K562 (cell line): ENCODE measurements at regions not wholly inside any gene's neighbourhood (a gene's known extent, or its start where the extent isn't known, plus 50 kb on each side); places are given as distances from the start of the nearest gene placed in this dataset.

Experiments
- ATAC-seq: fragments of 200-7000 bp; cut with Tn5 transposase; 3 replicates; pipeline ENCODE4 v1.9.1; 2020; ENCODE audit warnings: moderate library complexity
- BruUV-seq: library from RNA; stranded (reverse); fragments of 400-500 nt; replicated peaks from 2 replicates; lab custom pipeline; 2021; lab: Mats Ljungman, UMichigan
- CTCF ChIA-PET: fragments of 300-600 bp; formaldehyde crosslinking; extraction: SDS; loops from one replicate; lab custom pipeline; 2021; ENCODE audit warnings: low intra/inter-chr PET ratio; lab: Yijun Ruan, JAX
- POLR2A ChIA-PET: fragments of 300-600, 350-650 bp; sonication (Branson Sonifier 250); formaldehyde crosslinking; extraction: SDS; loops from one replicate; lab custom pipeline; 2021; ENCODE audit warnings: antibody characterized with exemption, inconsistent platforms; lab: Yijun Ruan, JAX
- DNase-seq, 4 experiments: peaks; one replicate each; pipeline versions ENCODE4 v3.0.0 to v3.0.0-alpha.2; 2011 to 2018; ENCODE audit warnings: low spot score in 3 of 4, mixed read lengths in 3 of 4; ENCODE audit errors: extremely low read depth in 1 of 4
- FAIRE-seq: peaks from 2 replicates; lab custom pipeline; 2011; peaks lifted over from hg19 to GRCh38; lab: Jason Lieb, UNC
- H2AFZ ChIP-seq: 2 replicates; pipeline ENCODE4 v1.6.0; 2011; ENCODE audit warnings: low read depth, low read length, control low read depth, inconsistent platforms
- H3K27ac ChIP-seq: fragments of 200-600 bp; 3 replicates; pipeline ENCODE4 v1.8.0; 2011; ENCODE audit warnings: low read depth, mild to moderate bottlenecking, control low read depth, inconsistent platforms, low read length, moderate library complexity, mixed read lengths; ENCODE audit errors: extremely low read depth
- H3K27me3 ChIP-seq, 2 experiments: fragments of 300-600 bp in 1 of 2; 2 replicates in 1 of 2; 3 replicates in 1 of 2; pipeline versions ENCODE4 v1.6.0 to v1.8.0; 2011; ENCODE audit warnings: inconsistent platforms in 2 of 2, low read length in 2 of 2, mild to moderate bottlenecking in 1 of 2, mixed read lengths in 1 of 2, moderate library complexity in 1 of 2; ENCODE audit not compliant: control insufficient read depth in 2 of 2, insufficient read depth in 2 of 2
- H3K36me3 ChIP-seq: fragments of 300-600 bp; 3 replicates; pipeline ENCODE4 v1.8.0; 2011; ENCODE audit warnings: mild to moderate bottlenecking, low read length, inconsistent platforms; ENCODE audit not compliant: control insufficient read depth, insufficient read depth
- H3K4me1 ChIP-seq, 2 experiments: fragments of 200-600 bp in 1 of 2; replicated peaks in 1 of 2; 2 replicates in 1 of 2; 3 replicates in 1 of 2; pipeline versions ENCODE4 v1.5.1 to v1.8.0; 2011; ENCODE audit warnings: inconsistent platforms in 2 of 2, low read length in 2 of 2, mild to moderate bottlenecking in 1 of 2, mixed read lengths in 1 of 2, moderate library complexity in 1 of 2; ENCODE audit not compliant: control insufficient read depth in 2 of 2, insufficient read depth in 2 of 2
- H3K4me2 ChIP-seq: 2 replicates; pipeline ENCODE4 v1.6.1; 2011; ENCODE audit warnings: low read length, control low read depth, inconsistent platforms, mixed read lengths; ENCODE audit not compliant: insufficient read depth
- H3K4me3 ChIP-seq: fragments of 200-600 bp; sonication (generic), shearing (Covaris generic); 2 replicates; pipeline ENCODE4 v1.5.1; 2016; ENCODE audit warnings: control low read depth, inconsistent platforms
- H3K79me2 ChIP-seq: fragments of 200-600 bp; 3 replicates; pipeline ENCODE4 v1.8.0; 2011; ENCODE audit warnings: low read length, inconsistent platforms; ENCODE audit not compliant: control insufficient read depth, insufficient read depth
- H3K9ac ChIP-seq, 2 experiments: 2 replicates each; pipeline versions ENCODE4 v1.6.0 to v1.6.1; 2011; ENCODE audit warnings: low read depth in 2 of 2, low read length in 2 of 2, control low read depth in 1 of 2, inconsistent platforms in 1 of 2, mild to moderate bottlenecking in 1 of 2, mixed read lengths in 1 of 2; ENCODE audit not compliant: insufficient read depth in 1 of 2
- H3K9me1 ChIP-seq: one replicate; pipeline ENCODE4 v1.6.0; 2011; ENCODE audit warnings: inconsistent platforms, mild to moderate bottlenecking, low read length, moderate library complexity; ENCODE audit not compliant: control insufficient read depth, insufficient read depth
- H3K9me3 ChIP-seq: replicated peaks from 2 replicates; pipeline ENCODE4 v1.5.1; 2011; ENCODE audit warnings: low read depth, low read length, inconsistent platforms; ENCODE audit not compliant: control insufficient read depth, insufficient read depth
- H4K20me1 ChIP-seq: replicated peaks from 2 replicates; pipeline ENCODE4 v1.6.1; 2011; ENCODE audit warnings: low read length, inconsistent platforms, mixed read lengths; ENCODE audit not compliant: control insufficient read depth, insufficient read depth
- ADNP ChIP-seq: fragments of 200-800 bp; sonication (Bioruptor generic); IDR thresholded peaks from 2 replicates; pipeline ENCODE4 v1.6.1; 2016; ENCODE audit warnings: missing genetic modification characterization, missing compliant biosample characterization
- ARHGAP35 ChIP-seq: fragments of 450-650 bp; IDR thresholded peaks from 2 replicates; pipeline ENCODE4 v1.6.1; 2018; ENCODE audit not compliant: partially characterized antibody
- ATF1 ChIP-seq, 2 experiments: fragments of 450-650 bp in 1 of 2; IDR thresholded peaks; 2 replicates each; pipeline ENCODE4 v1.6.1; 2016; ENCODE audit warnings: missing compliant biosample characterization in 1 of 2, missing genetic modification characterization in 1 of 2
- COPS2 ChIP-seq: fragments of 450-650 bp; conservative IDR thresholded peaks from 2 replicates; pipeline ENCODE4 v1.6.1; 2016; ENCODE audit warnings: mild to moderate bottlenecking, moderate library complexity
- E2F3 ChIP-seq: fragments of 250-450 bp; sonication (Bioruptor Pico); IDR thresholded peaks from 2 replicates; pipeline ENCODE4 v1.4.0; 2020; ENCODE audit warnings: mild to moderate bottlenecking
- FOXK1 ChIP-seq: sonication (generic); formaldehyde crosslinking; IDR thresholded peaks from 2 replicates; pipeline ENCODE4 v1.8.0; 2022; ENCODE audit warnings: missing genetic modification reagents, mild to moderate bottlenecking, borderline replicate concordance
- GATA2 ChIP-seq: sonication (generic); formaldehyde crosslinking; IDR thresholded peaks from 2 replicates; pipeline ENCODE4 v1.4.0; 2020; ENCODE audit warnings: mild to moderate bottlenecking, missing genetic modification reagents
- GTF2E2 ChIP-seq: fragments of 200-800 bp; sonication (Bioruptor generic); IDR thresholded peaks from 2 replicates; pipeline ENCODE4 v1.6.1; 2016; ENCODE audit warnings: missing genetic modification characterization, missing compliant biosample characterization
- HDGF ChIP-seq: fragments of 450-650 bp; IDR thresholded peaks from 2 replicates; pipeline ENCODE4 v1.6.1; 2016
- MEF2A ChIP-seq: IDR thresholded peaks from 2 replicates; pipeline ENCODE4 v1.6.1; 2011; ENCODE audit warnings: low read depth, mild to moderate bottlenecking, low read length, moderate library complexity; ENCODE audit not compliant: control insufficient read depth
- PHF20 ChIP-seq: fragments of 450-650 bp; IDR thresholded peaks from 2 replicates; pipeline ENCODE4 v1.6.1; 2018; ENCODE audit not compliant: partially characterized antibody
- PRPF4 ChIP-seq: fragments of 200-400 bp; formaldehyde crosslinking; IDR thresholded peaks from one replicate; pipeline ENCODE4 v1.6.1; 2017; ENCODE audit warnings: low read length, low read depth, mild to moderate bottlenecking; ENCODE audit not compliant: insufficient read depth, poor library complexity, severe bottlenecking
- RFX1 ChIP-seq: fragments of 450-650 bp; IDR thresholded peaks from 2 replicates; pipeline ENCODE4 v1.6.1; 2016; ENCODE audit warnings: mild to moderate bottlenecking, moderate library complexity
- RUNX1 ChIP-seq: sonication (generic); IDR thresholded peaks from 2 replicates; pipeline ENCODE4 v1.6.1; 2016; ENCODE audit warnings: antibody characterized with exemption, low read depth
- TAF1 ChIP-seq: IDR thresholded peaks from 2 replicates; pipeline ENCODE4 v1.6.1; 2011; ENCODE audit warnings: mild to moderate bottlenecking, low read length, moderate library complexity; ENCODE audit not compliant: insufficient read depth, control insufficient read depth, severe bottlenecking; ENCODE audit errors: extremely low read depth
- ZNF584 ChIP-seq: fragments of 200-800 bp; sonication (Bioruptor generic); IDR thresholded peaks from 2 replicates; pipeline ENCODE4 v1.6.1; 2016; ENCODE audit warnings: low read depth, mild to moderate bottlenecking, missing genetic modification characterization, missing compliant biosample characterization
- WGBS: fragments of 100-300 bp; shearing (Covaris generic); methylation state at CpG from one replicate; pipeline ENCODE4 v1.1.6; 2016; ENCODE audit warnings: low coverage, mixed read lengths; ENCODE audit not compliant: insufficient coverage; ENCODE audit errors: missing lambda C conversion rate; 5-methylcytosine and 5-hydroxymethylcytosine counted together
- in situ Hi-C: fragments of 300-500 bp; cut with MboI; formaldehyde crosslinking; loops from 4 replicates; pipeline ENCODE4 v1.15.0; 2018; ENCODE audit warnings: inconsistent platforms, mixed read lengths
- intact Hi-C: fragments of 100-400 bp; cut with micrococcal nuclease; formaldehyde crosslinking; loops from 2 replicates; pipeline ENCODE4 v1.14.2; 2022
- TF ChIP-seq, protein P1 (sequence below): sonication (generic); formaldehyde crosslinking; IDR thresholded peaks from 2 replicates; pipeline ENCODE4 v1.8.0; 2022; ENCODE audit warnings: mild to moderate bottlenecking, missing genetic modification reagents

DNA sequence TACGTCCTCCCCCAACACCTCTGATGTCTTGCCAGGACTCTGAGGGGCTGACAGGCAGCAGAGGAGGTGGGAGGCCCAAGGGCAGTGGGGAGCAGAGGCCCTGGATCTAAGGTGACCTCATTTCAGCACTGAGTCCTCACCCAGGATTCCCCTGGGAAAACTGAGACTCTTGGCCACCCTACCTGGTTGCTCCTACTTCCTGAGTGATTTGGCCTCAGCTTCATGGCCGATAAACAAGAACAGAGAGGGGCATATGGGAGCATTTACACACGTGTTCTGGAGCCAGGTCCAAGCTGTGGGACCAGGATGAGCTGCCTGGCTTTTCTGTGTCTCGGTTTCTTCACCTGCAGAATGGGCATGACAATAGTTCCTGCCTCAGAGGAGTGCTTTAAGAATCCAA is 133.8 kb downstream of the ANKRD60 start:
- in situ Hi-C loops: no loop called here
- ATAC-seq (no peak), DNase-seq (no peak), FAIRE-seq (no peak)
- H3K9me1 ChIP-seq: no peaks in the 10 kb centered on the region
- no TSS peak for BruUV-seq
- no peaks in the 10 kb centered on the region for H3K4me1 ChIP-seq
- TF ChIP-seq PHF20 (no peak), PRPF4 (no peak), E2F3 (CRISPR knock-in tag) (no peak), GATA2 (CRISPR knock-in tag) (no peak), ATF1 (CRISPR knock-in tag; IDR thresholded peaks at IDR 0.05) (no peak), ATF1 (tag; IDR thresholded peaks at IDR 0.05) (no peak), GTF2E2 (tag) (no peak), MEF2A (no peak), ZNF584 (CRISPR knock-in tag) (no peak), TAF1 (no peak), ARHGAP35 (no peak), FOXK1 (CRISPR knock-in tag) (no peak), RUNX1 (no peak), HDGF (no peak), ADNP (tag) (no peak), COPS2 (no peak), RFX1 (no peak)
- TF ChIP-seq, protein P1, sequence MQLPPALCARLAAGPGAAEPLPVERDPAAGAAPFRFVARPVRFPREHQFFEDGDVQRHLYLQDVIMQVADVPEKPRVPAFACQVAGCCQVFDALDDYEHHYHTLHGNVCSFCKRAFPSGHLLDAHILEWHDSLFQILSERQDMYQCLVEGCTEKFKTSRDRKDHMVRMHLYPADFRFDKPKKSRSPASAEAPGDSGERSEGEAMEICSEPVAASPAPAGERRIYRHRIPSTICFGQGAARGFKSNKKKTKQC (CRISPR knock-in tag): no peak
- TF ChIP-seq, all 486 proteins: peak for 0
- intact Hi-C loops: no loop called here
- Histone ChIP-seq H3K79me2 (no peaks in the 10 kb centered on the region), H3K36me3 (no peaks in the 10 kb centered on the region), H3K4me2 (no peak overlapping the region), H3K4me3 (no peak overlapping the region), H3K9me3 (no peaks in the 10 kb centered on the region), H3K27ac (no peak overlapping the region), H3K9ac (no peak overlapping the region), H3K27me3 (peaks cover 8 to 47% of the 10 kb centered on the region in 2 experiments; a peak in 4 of 5 replicates), H4K20me1 (peaks cover 3% of the 10 kb centered on the region; the same call in 1 of the 2 replicates), H2AFZ (no peak overlapping the region)
- ChIA-PET CTCF (no interaction called here), POLR2A (interaction anchor here (0.6 kb wide), 1 partner anchor 479 kb away, joined by 3 read pairs; no protein-coding TSS in a partner anchor)
- 0% methylated on average over 4 of the region's 4 CpGs for WGBS
